ENCODE measurements at regions not wholly inside any gene's neighbourhood (a gene's known extent, or its start where the extent isn't known, plus 50 kb on each side); places are given as distances from the start of the nearest gene placed in this dataset.
"Not testable (repeated sequence)": the region's sequence is repeated elsewhere in the genome, so short reads cannot be mapped to it uniquely, and the experiment has no call there.

DNA sequence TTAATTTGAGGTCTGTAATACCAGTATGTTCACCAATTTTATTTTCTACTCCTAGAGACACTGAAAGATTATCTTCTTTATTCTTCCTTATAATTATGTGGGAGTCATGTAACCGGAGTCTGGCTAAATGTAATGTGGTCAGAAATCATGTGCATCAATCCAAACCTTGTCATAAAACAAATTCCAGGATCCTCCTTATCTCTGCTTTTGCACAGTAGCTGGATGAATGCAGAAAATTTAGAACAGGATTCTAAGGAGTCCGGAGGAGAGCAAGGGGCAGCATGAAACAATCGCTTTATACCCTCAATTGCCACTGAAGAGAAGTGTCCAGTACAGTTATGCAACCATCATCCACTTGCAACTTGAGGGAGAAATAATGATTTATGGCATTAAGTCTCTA is 2674.7 kb upstream of the PCDH20 start:
- no peak for DNase-seq

DNA sequence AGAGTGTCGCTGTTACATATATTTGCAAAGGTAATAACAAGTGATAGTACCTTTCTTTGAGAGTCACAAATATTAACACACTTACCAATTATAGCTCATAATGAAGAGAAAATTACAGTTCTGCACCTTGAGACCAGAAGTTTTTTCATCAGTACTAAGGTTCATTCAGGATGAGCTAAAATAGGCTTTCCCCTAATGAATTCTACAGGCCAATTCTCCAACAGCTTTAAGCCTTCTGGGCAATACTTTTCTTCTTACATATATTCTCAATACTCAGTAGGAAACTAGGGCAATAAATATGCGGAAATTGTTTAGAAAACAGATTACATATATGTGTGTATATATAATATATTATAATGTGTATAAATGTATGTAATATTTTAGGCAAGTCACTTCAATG is 2672.8 kb upstream of the PCDH20 start:
- no peak for DNase-seq

DNA sequence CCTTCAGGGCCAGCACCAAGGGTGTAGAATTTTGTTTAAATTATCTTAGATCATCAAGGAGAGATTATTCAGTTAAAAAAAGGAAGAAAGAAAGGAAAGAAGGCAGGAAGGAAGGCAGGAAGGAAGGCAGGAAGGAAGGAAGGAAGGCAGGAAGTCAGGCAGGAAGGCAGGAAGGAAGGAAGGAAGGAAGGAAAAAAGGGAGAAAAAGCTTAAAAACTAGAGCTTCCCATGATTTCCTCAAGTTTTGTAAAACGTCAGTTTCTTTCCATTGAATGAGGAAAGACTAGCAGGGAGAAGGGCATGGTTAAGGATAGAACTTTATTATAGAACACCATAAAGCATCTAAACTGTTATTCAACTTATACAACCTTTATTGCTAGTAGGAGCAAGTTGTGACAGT is 2672.0 kb upstream of the PCDH20 start:
- DNase-seq, result no peak

DNA sequence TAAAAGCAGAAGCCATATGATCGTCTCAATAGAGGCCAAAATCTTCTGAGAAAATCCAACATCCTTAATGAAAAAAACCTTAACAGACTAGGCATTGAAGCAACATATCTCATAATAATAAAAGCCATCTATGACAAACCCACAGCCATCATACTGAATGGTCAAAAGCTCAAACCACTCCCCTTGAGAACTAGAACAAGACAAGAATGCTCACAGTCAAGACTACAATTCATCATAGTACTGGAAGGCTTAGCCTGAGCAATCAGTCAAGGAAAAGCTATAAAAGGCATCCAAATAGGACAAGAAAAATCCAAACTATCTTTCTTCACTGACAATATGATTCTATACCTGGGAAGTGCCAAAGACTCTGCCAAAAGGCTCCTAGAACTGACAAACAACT is 2668.2 kb upstream of the PCDH20 start:
- DNase-seq, result no peak

DNA sequence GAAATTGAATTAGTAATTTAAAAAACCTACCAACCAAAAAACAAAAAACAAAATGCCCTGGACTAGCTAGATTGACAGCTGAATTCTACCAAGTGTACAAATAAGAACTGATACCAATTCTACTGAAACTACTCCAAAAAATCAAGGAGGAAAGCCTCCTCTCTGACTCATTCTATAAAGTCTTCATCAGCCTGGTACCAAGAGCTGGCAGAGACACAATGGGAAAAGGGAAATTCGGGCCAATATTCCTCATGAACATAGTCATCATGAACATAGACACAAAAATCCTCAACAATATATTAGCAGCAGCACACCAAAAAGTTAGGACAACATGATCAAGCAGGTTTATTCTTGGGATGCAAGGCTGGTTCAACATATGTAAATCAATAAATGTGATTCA is 2667.7 kb upstream of the PCDH20 start:
- DNase-seq, result no peak

DNA sequence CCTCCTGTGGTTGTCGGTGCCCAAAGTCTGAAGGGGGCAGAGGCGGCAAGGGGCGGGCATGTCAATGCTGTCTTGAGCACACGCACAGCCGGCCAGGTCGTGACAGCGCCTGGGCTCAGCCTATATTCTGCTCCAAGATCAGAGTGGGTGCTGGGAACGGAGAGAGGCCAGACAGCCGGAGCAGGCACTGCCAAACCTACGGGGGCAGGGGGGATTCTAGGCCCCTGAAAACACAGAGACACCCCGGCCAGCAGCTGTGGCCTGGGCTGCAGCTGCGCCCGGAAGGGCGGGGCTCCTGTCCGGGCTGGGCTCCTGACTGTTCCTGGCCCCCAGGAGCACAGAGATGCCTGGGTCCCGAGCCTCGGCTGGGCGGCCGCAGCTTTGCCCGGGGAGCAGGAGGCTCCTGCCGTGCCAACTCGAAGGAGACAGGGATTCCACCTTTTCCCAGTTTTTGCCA is 2662.9 kb upstream of the PCDH20 start:
- DNase-seq, result no peak

DNA sequence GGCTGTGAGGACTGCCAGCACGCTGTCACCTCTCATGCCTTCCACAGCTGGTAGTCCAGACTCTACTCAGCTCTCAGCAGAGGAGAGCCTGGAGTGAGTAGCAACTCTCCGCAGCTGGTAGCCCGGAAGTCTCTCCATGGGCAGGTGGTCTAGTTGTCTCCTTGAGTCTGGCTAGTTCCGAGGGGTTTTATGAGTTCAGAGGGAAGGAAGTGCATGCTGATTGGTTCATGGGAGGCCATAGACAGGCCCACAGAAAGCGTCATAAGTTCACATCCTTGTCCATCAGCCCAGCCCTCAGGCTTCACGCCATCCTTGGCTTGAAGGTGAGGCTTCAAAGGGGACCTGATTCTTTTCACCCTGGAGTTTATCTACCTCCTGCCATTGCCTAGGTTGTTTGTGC is 2662.4 kb upstream of the PCDH20 start:
- no peak for DNase-seq

DNA sequence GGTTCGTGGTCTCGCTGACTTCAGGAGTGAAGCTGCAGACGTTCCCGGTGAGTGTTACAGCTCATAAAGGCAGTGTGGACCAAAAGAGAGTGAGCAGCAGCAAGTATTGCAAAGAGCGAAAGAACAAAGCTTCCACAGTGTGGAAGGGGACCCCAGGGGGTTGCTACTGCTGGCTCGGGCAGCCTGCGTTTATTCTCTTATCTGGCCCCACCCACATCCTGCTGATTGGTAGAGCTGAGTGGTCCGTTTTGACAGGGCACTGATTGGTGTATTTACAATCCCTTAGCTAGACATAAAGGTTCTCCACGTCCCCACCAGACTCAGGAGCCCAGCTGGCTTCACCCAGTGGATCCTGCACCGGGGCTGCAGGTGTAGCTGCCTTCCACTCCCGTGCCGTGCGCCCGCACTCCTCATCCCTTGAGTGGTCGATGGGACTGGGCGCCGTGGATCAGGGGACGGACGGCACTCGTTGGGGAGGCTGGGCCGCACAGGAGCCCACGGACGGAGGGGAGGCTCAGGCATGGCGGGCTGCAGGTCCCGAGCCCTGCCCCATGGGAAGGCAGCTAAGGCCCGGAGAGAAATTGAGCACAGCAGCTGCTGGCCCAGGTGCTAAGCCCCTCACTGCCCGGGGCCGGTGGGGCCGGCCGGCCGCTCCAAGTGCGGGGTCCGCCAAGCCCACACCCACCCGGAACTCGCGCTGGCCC is 2661.6 kb upstream of the PCDH20 start:
- not testable (repeated sequence) for DNase-seq

DNA sequence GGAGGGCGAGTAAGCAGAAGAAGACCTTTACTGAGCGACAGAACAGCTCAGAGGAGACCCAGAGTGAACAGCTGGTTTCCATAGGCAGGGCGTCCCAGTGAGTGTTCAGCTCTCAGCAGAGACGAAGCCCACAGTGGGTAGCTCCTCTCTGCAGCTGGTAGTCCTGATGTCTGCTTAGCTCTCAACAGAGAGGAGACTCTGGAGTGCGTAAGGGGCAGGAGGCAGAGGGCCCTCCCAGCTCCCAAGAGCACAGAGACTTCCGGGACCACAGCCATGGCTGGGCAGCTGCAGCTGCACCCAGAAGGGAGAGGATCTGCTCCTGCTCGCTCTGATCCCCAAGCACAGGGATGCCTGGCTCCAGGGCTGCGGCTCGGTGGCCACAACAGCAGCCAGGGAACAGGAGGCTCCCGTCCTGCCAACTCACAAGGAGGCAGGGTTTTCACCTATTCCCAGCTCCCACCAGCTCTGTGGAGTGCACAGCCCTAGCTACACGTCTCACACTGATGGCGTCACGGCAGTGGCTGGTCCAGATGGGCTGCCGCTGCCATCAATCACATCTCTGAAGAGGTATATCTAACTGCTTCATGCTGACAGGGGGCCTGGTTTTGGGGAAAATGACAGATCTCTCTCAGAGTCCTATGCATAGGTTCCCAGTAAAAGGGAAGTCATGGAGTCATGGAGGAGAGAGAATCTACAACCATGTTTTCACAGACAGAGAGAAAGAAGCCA is 2660.1 kb upstream of the PCDH20 start:
- DNase-seq, result peak in 1 of 2 donors; percentile 88

DNA sequence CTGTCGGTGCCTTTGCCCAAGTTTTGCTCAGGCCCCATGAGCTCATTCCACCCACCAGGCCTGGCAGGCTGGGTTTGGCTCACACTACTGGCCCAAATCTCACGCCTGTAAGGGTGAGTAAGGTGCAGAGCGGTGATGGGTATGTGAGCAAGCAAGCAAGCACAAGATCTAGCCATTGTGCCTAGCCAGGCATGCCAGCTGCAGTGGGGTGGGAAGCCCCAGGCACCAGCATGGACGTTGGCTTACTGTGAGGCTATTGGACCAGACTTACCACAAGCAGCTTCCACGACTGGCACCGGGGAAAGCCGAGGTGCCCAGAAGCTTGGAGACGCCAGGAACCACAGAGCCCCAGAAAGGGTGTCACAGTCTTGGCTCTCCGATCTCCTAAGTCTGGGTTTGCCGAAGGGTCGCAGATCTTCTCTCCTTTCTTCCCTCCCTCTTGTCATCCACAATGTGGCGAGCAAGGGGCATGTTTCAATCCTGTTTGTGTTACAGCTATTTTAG is 2659.4 kb upstream of the PCDH20 start:
- DNase-seq, result peak in 1 of 2 donors; percentile 77

DNA sequence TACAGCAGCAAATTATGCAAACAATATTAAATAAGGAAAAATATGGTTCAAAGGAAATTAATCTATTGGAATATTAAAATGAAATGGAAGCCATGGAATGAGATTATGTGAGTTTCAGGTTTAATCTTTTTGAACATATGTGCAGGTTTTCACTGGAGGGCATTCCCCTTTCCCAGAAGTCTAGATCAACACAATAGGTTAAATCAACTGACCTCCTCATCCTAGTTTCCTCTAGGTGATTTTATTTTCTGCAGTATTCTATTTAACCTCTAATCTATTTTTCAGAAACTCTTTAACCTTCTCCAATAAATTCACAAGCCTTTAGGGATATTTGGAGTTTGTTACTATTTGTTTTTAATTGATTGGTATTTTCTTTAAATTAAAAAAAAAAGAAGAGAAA is 2657.6 kb upstream of the PCDH20 start:
- DNase-seq, result no peak

DNA sequence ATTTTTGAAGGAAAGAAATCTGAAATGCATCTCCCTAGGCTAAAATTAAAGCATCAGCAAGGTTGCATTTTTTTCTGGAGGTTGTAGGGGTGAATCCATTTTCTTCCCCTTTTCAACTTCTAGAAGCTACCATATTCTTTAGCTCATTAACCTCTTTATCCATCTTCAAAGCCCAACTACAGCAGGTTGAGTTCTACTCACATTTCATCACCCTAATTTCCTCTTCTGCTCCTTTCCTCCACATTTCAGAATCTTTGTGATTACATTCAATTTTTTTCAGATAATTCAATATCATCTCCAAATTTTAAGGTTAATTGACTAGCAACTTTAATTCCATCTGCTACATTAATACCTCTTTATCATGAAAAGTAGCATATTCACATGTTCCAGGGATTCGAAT is 2655.7 kb upstream of the PCDH20 start:
- DNase-seq, result no peak

DNA sequence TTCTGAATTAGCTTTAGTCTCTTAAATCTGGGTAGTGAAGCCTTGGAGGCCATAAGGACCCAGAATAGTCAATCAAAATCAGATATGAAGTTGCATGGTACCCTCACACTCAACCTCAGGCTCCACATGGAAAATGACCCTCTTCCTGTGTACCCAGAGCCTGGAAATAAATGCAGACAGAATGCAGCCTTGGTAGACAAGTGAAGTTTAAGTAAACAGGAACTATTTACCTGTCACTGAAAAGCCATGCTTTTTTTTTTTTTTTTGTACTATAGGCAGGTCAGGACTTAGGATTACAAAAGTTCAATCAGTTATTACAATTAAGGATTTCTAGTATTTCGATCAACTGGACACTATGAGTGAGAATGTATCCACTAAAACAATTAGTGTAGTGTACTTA is 2654.2 kb upstream of the PCDH20 start:
- DNase-seq, result no peak

DNA sequence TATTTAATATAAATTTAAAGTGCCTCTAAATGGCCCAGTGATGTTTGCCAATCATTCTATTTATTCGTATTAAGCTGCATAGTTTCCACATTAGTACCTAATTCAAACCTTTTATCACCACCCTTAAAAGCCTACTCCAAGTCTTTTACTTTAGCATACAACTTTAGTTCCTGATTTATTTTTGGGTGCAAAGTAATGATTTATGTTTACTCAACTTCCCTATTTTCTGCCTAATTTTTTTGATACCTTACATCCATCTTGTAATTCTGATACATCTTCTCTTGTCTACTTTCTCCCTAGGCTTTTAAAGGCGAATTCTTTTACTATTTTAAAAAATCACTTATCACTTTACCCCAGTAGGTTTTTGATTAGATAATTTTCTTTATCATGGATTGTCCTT is 2651.1 kb upstream of the PCDH20 start:
- DNase-seq, result no peak

DNA sequence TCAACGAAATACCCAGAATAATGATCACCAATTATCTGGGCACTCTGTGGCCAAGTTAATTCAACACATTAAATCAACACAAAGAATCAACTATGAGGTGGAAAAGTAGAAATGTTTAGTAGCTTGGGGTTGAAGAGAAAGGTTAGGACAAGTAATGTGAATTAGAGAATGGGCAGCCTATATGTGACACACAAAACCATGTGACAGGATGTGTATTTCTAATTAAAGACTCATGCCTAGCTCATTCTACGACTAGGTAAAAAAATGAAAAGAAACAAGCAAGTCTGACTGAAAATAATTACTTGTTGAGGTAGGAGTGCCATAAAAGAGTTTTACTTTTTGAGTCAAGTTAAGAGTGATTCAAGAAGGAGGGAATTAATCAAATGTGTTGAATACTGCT is 2646.0 kb upstream of the PCDH20 start:
- no peak for DNase-seq

DNA sequence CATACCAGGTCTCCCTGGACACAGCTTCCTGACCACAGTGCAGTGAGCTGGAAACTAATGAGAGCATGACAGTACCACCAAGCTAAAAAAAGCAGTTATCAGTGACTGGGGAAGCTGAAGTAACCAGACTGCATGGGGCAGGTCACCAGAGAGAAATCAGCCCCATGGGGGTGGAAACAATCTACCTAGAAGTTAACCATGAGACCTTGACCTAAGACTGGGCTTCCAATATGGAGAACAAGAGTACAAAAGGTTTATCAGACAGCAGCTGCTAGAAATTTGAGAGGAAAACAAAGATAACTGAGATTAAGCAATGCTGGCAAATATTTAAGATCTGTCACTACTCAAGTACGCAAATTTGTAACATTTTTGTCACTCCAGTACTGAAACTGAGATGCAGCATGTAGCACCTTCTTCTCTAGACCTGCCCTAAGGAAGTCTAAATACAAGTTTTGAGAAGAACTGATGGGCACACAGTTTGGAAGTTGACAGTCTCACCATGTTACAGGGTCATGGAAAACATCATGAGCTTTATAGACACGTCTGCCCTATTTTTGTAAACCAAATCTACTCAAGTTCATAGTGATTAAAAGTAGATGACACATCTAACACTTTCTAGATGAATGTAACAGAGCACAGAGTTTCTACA is 2641.8 kb upstream of the PCDH20 start:
- DNase-seq, result no peak

DNA sequence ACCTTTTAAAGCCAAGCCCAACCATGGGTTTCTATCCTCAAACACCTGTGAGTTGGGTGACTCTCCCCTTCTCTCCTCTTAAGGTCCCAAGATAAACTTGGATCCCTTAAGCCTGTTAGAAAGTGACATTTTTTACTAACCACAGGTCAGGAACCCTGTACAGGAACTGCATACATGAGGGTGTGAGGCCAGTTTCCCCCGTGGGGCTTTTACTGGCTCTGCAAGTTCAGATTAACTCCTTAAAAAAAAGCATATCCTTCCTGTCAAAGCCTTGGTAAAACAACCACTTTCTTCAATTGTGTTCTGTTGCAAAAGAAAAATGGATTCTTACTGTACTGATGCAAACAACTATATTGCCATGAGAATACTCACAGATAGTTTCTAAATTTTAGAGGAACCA is 2638.7 kb upstream of the PCDH20 start:
- DNase-seq, result no peak

DNA sequence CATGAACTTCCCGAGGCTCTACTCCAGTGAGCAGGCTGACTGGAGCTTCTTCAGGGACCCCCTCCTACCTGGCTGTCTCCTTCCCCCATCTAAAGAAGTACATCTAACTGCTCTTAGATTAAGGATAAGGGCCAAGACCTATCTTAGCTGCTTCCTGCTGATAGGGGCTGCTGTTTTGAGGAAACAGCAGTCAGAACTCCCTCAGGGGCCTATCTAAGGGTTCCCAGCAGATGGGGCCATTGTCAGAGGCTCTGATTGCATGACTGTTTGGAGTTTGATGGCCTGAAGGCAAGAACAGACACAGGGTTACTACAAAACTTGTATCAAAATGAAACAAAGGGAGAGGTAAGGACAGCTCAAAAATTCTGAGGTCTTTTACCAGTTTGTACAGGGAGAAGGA is 2636.9 kb upstream of the PCDH20 start:
- DNase-seq, result no peak

DNA sequence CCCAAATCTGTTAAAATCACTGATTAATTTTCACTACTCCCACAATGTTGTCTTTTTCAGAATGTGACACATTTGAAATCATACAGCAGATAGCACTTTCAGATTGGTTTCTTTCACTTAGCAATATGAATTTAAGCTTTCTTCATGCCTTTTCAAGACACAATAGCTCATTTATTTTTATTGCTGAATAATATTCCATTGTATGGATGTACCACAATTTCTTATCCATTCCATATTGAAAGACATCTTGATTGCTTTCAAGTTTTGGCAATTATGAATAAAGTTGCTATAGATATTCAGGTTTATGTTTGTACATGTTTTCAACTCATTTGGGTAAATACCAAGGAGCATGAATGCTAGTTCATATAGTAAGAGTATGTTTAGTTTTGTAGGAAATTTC is 2635.6 kb upstream of the PCDH20 start:
- no peak for DNase-seq

DNA sequence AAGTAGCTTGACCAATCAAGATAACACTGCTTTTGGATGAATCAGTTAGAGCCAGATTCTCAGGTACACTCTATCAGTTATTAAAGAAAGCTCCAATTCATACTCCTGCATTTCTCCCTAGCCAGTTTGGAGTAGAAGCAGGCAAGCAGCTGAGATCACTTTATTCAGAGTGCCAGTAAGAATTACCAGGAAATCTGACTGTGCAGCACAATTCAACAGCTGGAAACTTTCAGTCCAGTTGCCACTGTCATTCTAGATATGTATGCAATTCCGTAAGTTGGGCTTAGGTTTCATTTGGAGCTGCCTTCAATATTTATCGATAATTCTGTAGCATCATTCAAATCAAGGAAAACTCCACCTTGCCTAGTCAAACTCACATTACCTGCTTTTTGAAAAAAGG is 2625.6 kb upstream of the PCDH20 start:
- no peak for DNase-seq

DNA sequence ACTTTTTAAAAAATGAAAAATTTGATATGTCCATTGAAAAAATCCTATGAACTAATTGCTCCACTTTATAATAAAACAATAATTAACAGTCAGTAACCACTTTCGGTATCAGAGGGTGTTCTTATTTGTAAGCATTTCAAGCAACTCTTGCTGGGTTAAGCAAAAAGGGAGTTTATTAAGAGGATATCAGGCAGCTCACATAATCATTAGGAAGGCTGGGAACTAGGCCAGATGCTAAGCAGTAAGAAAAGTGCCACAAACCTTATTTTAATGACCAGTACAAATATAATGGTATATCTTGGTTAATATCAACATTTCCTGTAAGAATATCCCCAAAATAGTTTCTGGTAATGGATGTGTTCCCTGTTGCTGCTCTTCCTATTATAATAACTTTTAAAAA is 2618.3 kb upstream of the PCDH20 start:
- DNase-seq, result no peak

DNA sequence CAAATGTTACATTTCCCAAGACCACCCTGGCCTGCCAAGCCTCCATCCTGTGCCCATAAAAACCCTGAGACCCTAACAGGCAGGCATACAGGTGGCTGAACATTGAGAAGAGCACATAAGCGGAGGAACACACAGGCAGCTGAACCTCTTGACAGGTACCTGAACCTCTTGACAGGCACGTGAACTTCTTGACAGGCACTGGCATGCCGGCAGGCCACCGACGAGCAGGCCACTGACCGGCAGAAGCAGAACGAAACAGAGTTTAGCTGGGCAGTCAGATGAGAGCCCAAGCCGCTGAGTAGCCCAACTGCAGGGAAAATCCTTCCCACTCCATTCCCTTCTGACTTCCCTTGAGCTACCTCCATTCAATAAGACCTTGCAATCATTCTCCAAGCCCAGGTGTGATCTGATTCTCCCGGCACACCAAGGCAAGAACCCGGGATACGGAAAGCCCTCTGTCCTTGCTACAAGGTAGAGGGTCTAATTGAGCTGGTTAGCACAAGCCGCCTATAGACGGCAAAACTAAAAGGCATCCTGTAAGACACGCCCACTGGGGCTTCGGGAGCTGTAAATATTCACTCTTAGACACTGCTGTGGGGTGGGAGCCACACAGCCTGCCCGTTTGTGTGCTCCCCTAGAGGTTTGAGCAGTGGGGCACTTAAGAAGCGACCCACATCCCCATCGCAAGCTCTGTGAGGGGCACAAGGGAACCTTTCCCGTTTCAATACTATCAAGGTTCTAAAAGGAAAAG is 2613.9 kb upstream of the PCDH20 start:
- DNase-seq, result no peak

DNA sequence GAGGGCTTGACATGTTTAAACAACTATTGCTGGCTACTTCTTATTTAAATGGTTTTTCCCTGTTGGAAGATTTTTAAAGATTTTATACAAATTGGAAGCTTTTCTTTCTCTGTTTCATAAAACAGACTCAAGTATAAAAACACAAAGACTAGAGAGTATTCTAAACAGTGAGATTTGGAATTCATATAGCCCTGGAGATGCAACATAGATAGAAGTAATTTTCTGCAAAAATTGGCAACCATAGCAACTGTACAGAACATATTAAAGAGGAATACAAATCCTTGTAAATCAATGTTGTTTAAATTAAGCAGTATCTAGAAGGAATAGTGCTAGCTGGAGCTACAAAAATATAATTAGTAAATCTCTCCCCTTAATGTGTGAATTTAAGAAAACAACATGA is 2612.9 kb upstream of the PCDH20 start:
- no peak for DNase-seq
